Motor neuron (in vitro differentiated cells): ENCODE measurements at regions not wholly inside any gene's neighbourhood (a gene's known extent, or its start where the extent isn't known, plus 50 kb on each side); places are given as distances from the start of the nearest gene placed in this dataset.

ENCODE experiments used
- ATAC-seq, 8 experiments: fragments of 200-7000 bp; cut with Tn5 transposase; replicated peaks in 6 of 8; 2 replicates each; pipeline ENCODE4 v1.8.0; 2021; ENCODE audit warnings: mild to moderate bottlenecking in 8 of 8, moderate library complexity in 8 of 8
- H3K27ac ChIP-seq, 2 donors: fragments of 250-450 bp; sonication (Bioruptor Pico); 2 replicates each; pipeline ENCODE4 v1.9.0; 2021; ENCODE audit warnings: antibody characterized with exemption in 2 of 2, mild to moderate bottlenecking in 2 of 2, moderate library complexity in 1 of 2
- H3K4me1 ChIP-seq, 2 donors: fragments of 250-450 bp; sonication (Bioruptor Pico); replicated peaks in 1 of 2; 2 replicates each; pipeline ENCODE4 v1.6.1; 2021; ENCODE audit warnings: antibody characterized with exemption in 2 of 2, mild to moderate bottlenecking in 2 of 2, moderate library complexity in 1 of 2
- H3K4me3 ChIP-seq, 5 donors: fragments of 250-450 bp; sonication (Bioruptor Pico); 2 replicates each; pipeline ENCODE4 v1.9.0; 2021; ENCODE audit warnings: antibody characterized with exemption in 5 of 5, mild to moderate bottlenecking in 5 of 5, moderate library complexity in 4 of 5
- WGBS, 10 experiments: fragments of 450-650 bp; shearing (Covaris generic); methylation state at CpG; one replicate each; pipeline ENCODE4 v1.0.0; 2022; 5-methylcytosine and 5-hydroxymethylcytosine counted together
- in situ Hi-C, 9 experiments: fragments of 400-800 bp; cut with MboI; loops; one replicate each; pipeline ENCODE4 v1.15.0; 2021; ENCODE audit warnings: low sequenced_read_pairs in 9 of 9, low pct_unique_long_range_greater_than_20kb in 2 of 9; ENCODE audit not compliant: unreplicated experiment in 9 of 9

- ATAC-seq = peak in 1 of 8 experiments; percentile 14
- no peak overlapping the region for H3K27ac ChIP-seq
- H3K4me3 ChIP-seq = no peak overlapping the region
- in situ Hi-C loops = no loop called here
- 0 to 94% (median 67%) methylated on average over 1 to 5 of the region's 5 CpGs for WGBS, 10 experiments
- peaks cover 0 to 10% of the 10 kb centered on the region in 2 donors for H3K4me1 ChIP-seq
Measured at GRCh38 chr2:152894051-152894450, 175.6 kb downstream of the ARL6IP6 start.

DNA sequence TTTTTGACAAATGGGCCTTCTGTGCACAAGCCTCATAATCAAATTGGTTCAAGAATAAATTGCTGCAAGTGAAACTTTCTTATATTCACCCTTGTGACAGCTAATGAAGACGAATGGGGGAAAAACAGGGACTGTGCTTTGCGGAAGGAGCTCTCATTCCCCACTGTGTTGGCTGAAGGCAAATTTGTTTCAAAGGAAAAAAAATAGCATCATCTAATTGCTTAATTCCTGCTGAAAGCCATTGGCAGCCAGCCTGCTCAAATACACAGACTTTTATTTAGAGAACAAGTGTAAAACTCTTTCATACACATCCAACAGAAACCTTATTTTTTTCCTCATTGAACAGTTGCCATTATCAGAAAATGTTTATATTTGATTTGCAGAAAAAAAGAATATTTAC, 172.3 kb downstream of the ARL6IP6 start:
- H3K4me1 ChIP-seq = peaks cover 0 to 10% of the 10 kb centered on the region in 2 donors
- H3K27ac ChIP-seq = no peak overlapping the region
- in situ Hi-C loops = no loop called here
- no peak overlapping the region for H3K4me3 ChIP-seq
- ATAC-seq = peak in 5 of 8 experiments; percentile 40 to 90 (median 52)
- 0 to 59% (median 20%) methylated on average over 1 to 2 of the region's 2 CpGs; no CpG with 5 or more reads in 1 of the 10 experiments for WGBS, 10 experiments

DNA sequence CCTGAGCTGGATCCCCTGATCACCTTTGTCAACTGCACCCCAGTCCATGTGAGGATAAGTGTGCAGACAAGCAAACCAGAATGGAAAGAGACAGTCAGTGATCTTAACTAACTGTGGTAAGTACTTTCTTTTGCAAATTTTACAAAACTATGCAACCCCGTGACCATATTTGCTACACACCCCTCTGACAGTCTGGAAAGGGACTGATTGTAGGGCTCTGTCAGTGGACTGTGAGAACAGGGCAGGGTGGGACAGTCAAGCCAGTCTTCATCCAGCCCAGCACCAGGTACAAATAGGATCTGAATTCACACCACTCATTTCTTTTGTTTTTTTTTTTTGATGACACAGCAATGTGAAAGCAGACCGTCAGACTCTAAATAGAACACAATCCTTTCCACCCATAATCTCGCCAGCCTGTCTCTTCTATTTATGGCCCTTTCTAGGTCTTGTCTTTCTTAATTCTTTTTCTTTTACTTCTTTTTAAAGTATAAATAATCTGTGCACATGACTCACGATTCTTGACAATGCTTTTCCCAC, 165.6 kb downstream of the ARL6IP6 start:
- H3K4me1 ChIP-seq = peaks cover 0 to 11% of the 10 kb centered on the region in 2 donors
- in situ Hi-C loops = no loop called here
- H3K27ac ChIP-seq = no peak overlapping the region
- peak in 2 of 8 experiments; percentile 53 to 60 for ATAC-seq
- H3K4me3 ChIP-seq = no peak overlapping the region
- 41 to 88% (median 64%) methylated on average over 3 to 4 of the region's 4 CpGs; no CpG with 5 or more reads in 1 of the 10 experiments for WGBS, 10 experiments

DNA sequence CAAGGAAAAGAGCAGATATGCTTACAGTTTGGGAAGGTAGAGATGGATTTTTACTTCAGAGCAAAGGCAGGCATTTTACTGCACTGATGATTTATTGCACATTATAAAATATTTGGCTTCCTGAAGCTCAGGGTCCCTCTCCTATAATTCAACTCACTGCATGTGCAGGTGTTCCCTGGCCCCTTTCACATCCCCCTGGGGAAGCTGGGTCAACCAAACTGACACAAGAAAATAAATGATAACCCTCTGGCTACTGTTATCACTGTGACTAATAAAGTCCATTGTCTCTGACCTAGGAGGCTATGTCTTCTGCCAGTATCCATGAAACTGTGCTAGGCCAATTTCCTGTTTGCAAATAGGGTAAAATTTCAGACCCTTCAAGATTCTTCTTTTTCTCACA, 163.1 kb downstream of the ARL6IP6 start:
- peak in 3 of 8 experiments; percentile 59 to 86 (median 66) for ATAC-seq
- Histone ChIP-seq H3K4me3 (no peak overlapping the region), H3K4me1 (peaks cover 0 to 11% of the 10 kb centered on the region in 2 donors), H3K27ac (no peak overlapping the region)
- in situ Hi-C loops = no loop called here

- Histone ChIP-seq H3K4me3 (no peak overlapping the region), H3K27ac (no peak overlapping the region), H3K4me1 (peaks cover 0 to 11% of the 10 kb centered on the region in 2 donors)
- WGBS, 10 experiments = 40 to 100% (median 66%) methylated on average over 1 to 2 of the region's 3 CpGs; no CpG with 5 or more reads in 5 of the 10 experiments
- no peak for ATAC-seq
- in situ Hi-C loops = no loop called here
Measured at GRCh38 chr2:152879275-152879674, 160.9 kb downstream of the ARL6IP6 start.

- H3K4me3 ChIP-seq = no peak overlapping the region
- 0 to 89% (median 81%) methylated on average over 1 to 6 of the region's 6 CpGs; no CpG with 5 or more reads in 1 of the 10 experiments for WGBS, 10 experiments
- peak in 2 of 8 experiments; percentile 79 to 81 for ATAC-seq
- in situ Hi-C loops = no loop called here
- H3K27ac ChIP-seq = no peak overlapping the region
- peaks cover 0 to 2% of the 10 kb centered on the region in 2 donors for H3K4me1 ChIP-seq
Measured at GRCh38 chr2:152875701-152876695, 157.6 kb downstream of the ARL6IP6 start.

GRCh38 chr2:152874955-152875354, 156.5 kb downstream of the ARL6IP6 start:
- ATAC-seq = peak in 1 of 8 experiments; percentile 32
- peaks cover 5 to 10% of the 10 kb centered on the region in 2 donors for H3K4me1 ChIP-seq
- no peak overlapping the region for H3K27ac ChIP-seq
- no peak overlapping the region for H3K4me3 ChIP-seq
- in situ Hi-C loops = no loop called here
- 20 to 96% (median 78%) methylated on average over 1 to 3 of the region's 3 CpGs; no CpG with 5 or more reads in 2 of the 10 experiments for WGBS, 10 experiments

GRCh38 chr2:152870239-152870638, 151.8 kb downstream of the ARL6IP6 start:
- H3K4me3 ChIP-seq = no peak overlapping the region
- peak in 3 of 8 experiments; percentile 42 to 50 (median 49) for ATAC-seq
- H3K4me1 ChIP-seq = peaks cover 5 to 21% of the 10 kb centered on the region in 2 donors
- in situ Hi-C loops = no loop called here
- 64 to 89% (median 78%) methylated on average over 3 to 4 of the region's 4 CpGs for WGBS, 10 experiments
- H3K27ac ChIP-seq = peak overlapping the region in 1 of 2 donors; percentile 31

- in situ Hi-C loops = no loop called here
- H3K4me3 ChIP-seq = no peak overlapping the region
- H3K4me1 ChIP-seq = peaks cover 5 to 30% of the 10 kb centered on the region in 2 donors
- no peak overlapping the region for H3K27ac ChIP-seq
- 11 to 100% (median 79%) methylated on average over 1 to 3 of the region's 3 CpGs; no CpG with 5 or more reads in 1 of the 10 experiments for WGBS, 10 experiments
- no peak for ATAC-seq
Measured at GRCh38 chr2:152867397-152867796, 149.0 kb downstream of the ARL6IP6 start.

DNA sequence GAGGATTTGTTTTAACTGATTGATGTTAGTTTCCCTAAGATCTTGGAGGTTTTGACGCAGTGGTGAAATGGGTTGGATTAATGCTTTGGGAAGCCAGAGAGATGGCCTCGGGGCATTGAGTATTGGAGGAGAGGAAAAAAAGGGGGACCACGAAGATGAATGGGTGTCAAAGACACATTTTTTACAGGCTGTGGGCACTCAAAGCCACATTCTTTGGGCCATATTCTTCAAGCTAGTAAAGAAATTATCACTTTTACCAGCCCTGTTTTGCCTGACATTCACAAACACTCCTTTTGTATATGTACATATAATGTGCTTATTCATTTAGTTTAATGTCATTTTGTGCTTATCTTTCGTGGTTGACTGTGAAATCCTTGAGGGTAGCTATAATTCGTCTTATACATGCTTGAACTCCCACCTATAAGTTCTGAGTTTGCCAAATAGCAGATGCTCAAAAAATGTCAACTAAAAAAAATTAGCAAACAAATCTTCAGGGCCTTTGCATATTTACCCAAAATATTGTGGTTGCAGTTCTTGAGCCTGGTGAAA, 146.3 kb downstream of the ARL6IP6 start:
- peaks cover 0 to 17% of the 10 kb centered on the region in 2 donors for H3K4me1 ChIP-seq
- WGBS, 10 experiments = 6 to 57% (median 40%) methylated on average over 1 to 5 of the region's 5 CpGs
- in situ Hi-C loops = no loop called here
- no peak overlapping the region for H3K4me3 ChIP-seq
- H3K27ac ChIP-seq = no peak overlapping the region
- peak in 3 of 8 experiments; percentile 21 to 71 (median 47) for ATAC-seq

- 62 to 100% (median 67%) methylated on average over 1 of the region's 1 CpG; no CpG with 5 or more reads in 5 of the 10 experiments for WGBS, 10 experiments
- Histone ChIP-seq H3K4me3 (no peak overlapping the region), H3K27ac (no peak overlapping the region), H3K4me1 (peaks cover 0 to 21% of the 10 kb centered on the region in 2 donors)
- in situ Hi-C loops = no loop called here
- no peak for ATAC-seq
Measured at GRCh38 chr2:152863826-152864225, 145.4 kb downstream of the ARL6IP6 start.

GRCh38 chr2:152861349-152861942, 143.0 kb downstream of the ARL6IP6 start:
- no peak overlapping the region for H3K27ac ChIP-seq
- in situ Hi-C loops = no loop called here
- peaks cover 5 to 27% of the 10 kb centered on the region in 2 donors for H3K4me1 ChIP-seq
- no peak overlapping the region for H3K4me3 ChIP-seq
- 53 to 100% (median 80%) methylated on average over 2 to 6 of the region's 6 CpGs for WGBS, 10 experiments
- ATAC-seq = peak in 3 of 8 experiments; percentile 40 to 73 (median 52)
